ENCODE measurements at regions not wholly inside any gene's neighbourhood (a gene's known extent, or its start where the extent isn't known, plus 50 kb on each side); places are given as distances from the start of the nearest gene placed in this dataset.

- intact Hi-C loops (cut with DNase I): no loop called here
- no peak for TF ChIP-seq CTCF (IDR thresholded peaks at IDR 0.05)
- H3K27me3 ChIP-seq: no peaks in the 10 kb centered on the region
- H3K27ac ChIP-seq: no peak overlapping the region
- no peaks in the 10 kb centered on the region for H3K36me3 ChIP-seq
- no peaks in the 10 kb centered on the region for H3K4me1 ChIP-seq
- no peak overlapping the region for H3K4me3 ChIP-seq
- DNase-seq (ENCODE audit: low spot score in 2 of 2): no peak
- no peaks in the 10 kb centered on the region for H3K9me3 ChIP-seq
These were observed 337.0 kb upstream of the DDX53 start for GRCh38 chrX:22662776-22663175.

- intact Hi-C loops (cut with DNase I): no loop called here
- no peak for TF ChIP-seq CTCF (IDR thresholded peaks at IDR 0.05)
- H3K9me3 ChIP-seq: no peaks in the 10 kb centered on the region
- no peaks in the 10 kb centered on the region for H3K4me1 ChIP-seq
- H3K27me3 ChIP-seq: no peaks in the 10 kb centered on the region
- H3K4me3 ChIP-seq: no peak overlapping the region
- H3K27ac ChIP-seq: no peak overlapping the region
- no peak for DNase-seq (ENCODE audit: low spot score in 2 of 2)
- no peaks in the 10 kb centered on the region for H3K36me3 ChIP-seq
These were observed 334.9 kb upstream of the DDX53 start for GRCh38 chrX:22664826-22665225.

- no peak for TF ChIP-seq CTCF (IDR thresholded peaks at IDR 0.05)
- no peak for DNase-seq (ENCODE audit: low spot score in 2 of 2)
- Histone ChIP-seq H3K27me3 (no peaks in the 10 kb centered on the region), H3K36me3 (no peaks in the 10 kb centered on the region), H3K27ac (no peak overlapping the region), H3K4me1 (no peaks in the 10 kb centered on the region), H3K4me3 (no peak overlapping the region), H3K9me3 (no peaks in the 10 kb centered on the region)
- intact Hi-C loops (cut with DNase I): no loop called here
These were observed 333.9 kb upstream of the DDX53 start for GRCh38 chrX:22665818-22666217.

- Histone ChIP-seq H3K9me3 (no peaks in the 10 kb centered on the region), H3K4me1 (no peaks in the 10 kb centered on the region), H3K4me3 (no peak overlapping the region), H3K27me3 (no peaks in the 10 kb centered on the region), H3K27ac (no peak overlapping the region), H3K36me3 (no peaks in the 10 kb centered on the region)
- intact Hi-C loops (cut with DNase I): no loop called here
- DNase-seq (ENCODE audit: low spot score in 2 of 2): no peak
- no peak for TF ChIP-seq CTCF (IDR thresholded peaks at IDR 0.05)
These were observed 333.3 kb upstream of the DDX53 start for GRCh38 chrX:22666441-22666840.

GRCh38 chrX:22674932-22675331 lies 324.8 kb upstream of the DDX53 start:
- no peaks in the 10 kb centered on the region for H3K27me3 ChIP-seq
- H3K36me3 ChIP-seq: no peaks in the 10 kb centered on the region
- DNase-seq (ENCODE audit: low spot score in 2 of 2): no peak
- no peak for TF ChIP-seq CTCF (IDR thresholded peaks at IDR 0.05)
- intact Hi-C loops (cut with DNase I): no loop called here
- H3K27ac ChIP-seq: no peak overlapping the region
- H3K9me3 ChIP-seq: no peaks in the 10 kb centered on the region
- H3K4me1 ChIP-seq: no peaks in the 10 kb centered on the region
- H3K4me3 ChIP-seq: no peak overlapping the region

- Histone ChIP-seq H3K9me3 (no peaks in the 10 kb centered on the region), H3K4me3 (peak overlapping the region in 1 of 2 donors; percentile 13), H3K27ac (no peak overlapping the region), H3K27me3 (no peaks in the 10 kb centered on the region), H3K36me3 (no peaks in the 10 kb centered on the region), H3K4me1 (no peaks in the 10 kb centered on the region)
- intact Hi-C loops (cut with DNase I): no loop called here
- no peak for DNase-seq (ENCODE audit: low spot score in 2 of 2)
- no peak for TF ChIP-seq CTCF (IDR thresholded peaks at IDR 0.05)
These were observed 313.6 kb upstream of the DDX53 start for GRCh38 chrX:22686138-22686541.

Data from ascending aorta (tissue), 2 donors.